ENCODE measurements at regions not wholly inside any gene's neighbourhood (a gene's known extent, or its start where the extent isn't known, plus 50 kb on each side); places are given as distances from the start of the nearest gene placed in this dataset.

GRCh38 chr4:119984996-119985395 is 81.7 kb downstream of the MAD2L1 start:
- no peak for TF ChIP-seq POLR2A (IDR thresholded peaks at IDR 0.05)
- no peak for TF ChIP-seq CTCF (IDR thresholded peaks at IDR 0.05)
